Stomach smooth muscle (tissue), 2 donors: ENCODE measurements at regions not wholly inside any gene's neighbourhood (a gene's known extent, or its start where the extent isn't known, plus 50 kb on each side); places are given as distances from the start of the nearest gene placed in this dataset.

Experiments used
- H3K27ac ChIP-seq: one replicate; pipeline ENCODE4 v1.7.0; 2013; ENCODE audit warnings: mild to moderate bottlenecking, low read length, inconsistent platforms
- H3K27me3 ChIP-seq, 2 donors: one replicate each; pipeline ENCODE4 v1.7.0; 2013; ENCODE audit warnings: low read length in 2 of 2; ENCODE audit not compliant: insufficient read depth in 2 of 2, control insufficient read depth in 1 of 2
- H3K36me3 ChIP-seq, 2 donors: one replicate each; pipeline ENCODE4 v1.7.0; 2013; ENCODE audit warnings: low read length in 2 of 2; ENCODE audit not compliant: control insufficient read depth in 2 of 2, insufficient read depth in 2 of 2
- H3K4me1 ChIP-seq: one replicate; pipeline ENCODE4 v1.7.0; 2013; ENCODE audit warnings: low read length; ENCODE audit not compliant: control insufficient read depth, insufficient read depth
- H3K4me3 ChIP-seq, 2 donors: one replicate each; pipeline ENCODE4 v1.7.0; 2013; ENCODE audit warnings: low read length in 2 of 2
- H3K9ac ChIP-seq, 2 donors: one replicate each; pipeline ENCODE4 v1.7.0; 2013; ENCODE audit warnings: low read length in 2 of 2, mild to moderate bottlenecking in 1 of 2
- H3K9me3 ChIP-seq, 2 donors: one replicate each; pipeline ENCODE4 v1.7.0; 2013; ENCODE audit warnings: low read length in 2 of 2; ENCODE audit not compliant: control insufficient read depth in 2 of 2
- donor health status: healthy.
- donor health status: Pancreatic carcinoma.

GRCh38 chr3:67297715-67298475 lies 299.8 kb downstream of the KBTBD8 start:
- H3K36me3 ChIP-seq, result no peaks in the 10 kb centered on the region
- H3K27me3 ChIP-seq, result no peaks in the 10 kb centered on the region
- no peak overlapping the region for H3K4me3 ChIP-seq
- no peaks in the 10 kb centered on the region for H3K9me3 ChIP-seq
- H3K9ac ChIP-seq, result no peak overlapping the region
- no peak overlapping the region for H3K27ac ChIP-seq
- no peaks in the 10 kb centered on the region for H3K4me1 ChIP-seq

DNA sequence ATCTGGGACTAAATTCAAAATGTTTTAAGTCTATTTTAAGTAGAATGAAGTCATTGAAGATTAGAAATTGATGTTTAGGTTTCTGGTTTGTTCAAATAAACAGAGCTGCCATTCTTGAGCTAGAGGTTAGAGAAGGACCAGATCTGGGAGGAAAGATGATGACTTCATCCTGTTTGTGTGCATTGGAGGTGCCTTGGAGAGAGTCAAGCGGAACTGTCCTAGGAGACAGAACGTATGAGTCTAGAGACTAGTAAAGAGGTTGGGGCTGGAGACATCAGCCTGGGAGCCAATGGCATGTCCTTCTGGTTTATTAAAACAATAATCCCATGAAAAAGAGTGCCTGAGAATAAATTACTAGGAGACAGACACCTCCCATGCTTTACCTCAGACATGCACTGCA lies 303.4 kb downstream of the KBTBD8 start:
- Histone ChIP-seq H3K4me3 (no peak overlapping the region), H3K36me3 (no peaks in the 10 kb centered on the region), H3K27ac (no peak overlapping the region), H3K9ac (no peak overlapping the region), H3K4me1 (no peaks in the 10 kb centered on the region), H3K27me3 (no peaks in the 10 kb centered on the region), H3K9me3 (no peaks in the 10 kb centered on the region)

GRCh38 chr3:67302489-67302888 lies 304.4 kb downstream of the KBTBD8 start:
- no peaks in the 10 kb centered on the region for H3K36me3 ChIP-seq
- no peaks in the 10 kb centered on the region for H3K9me3 ChIP-seq
- H3K4me1 ChIP-seq, result no peaks in the 10 kb centered on the region
- no peak overlapping the region for H3K9ac ChIP-seq
- H3K27me3 ChIP-seq, result no peaks in the 10 kb centered on the region
- no peak overlapping the region for H3K27ac ChIP-seq
- H3K4me3 ChIP-seq, result no peak overlapping the region

- Histone ChIP-seq H3K9ac (no peak overlapping the region), H3K4me3 (no peak overlapping the region), H3K27me3 (no peaks in the 10 kb centered on the region), H3K36me3 (no peaks in the 10 kb centered on the region), H3K4me1 (no peaks in the 10 kb centered on the region), H3K27ac (no peak overlapping the region), H3K9me3 (no peaks in the 10 kb centered on the region)
These were observed 307.1 kb downstream of the KBTBD8 start for GRCh38 chr3:67305160-67305559.

- H3K27ac ChIP-seq, result no peak overlapping the region
- H3K4me3 ChIP-seq, result no peak overlapping the region
- H3K9me3 ChIP-seq, result no peaks in the 10 kb centered on the region
- no peaks in the 10 kb centered on the region for H3K4me1 ChIP-seq
- H3K27me3 ChIP-seq, result no peaks in the 10 kb centered on the region
- H3K9ac ChIP-seq, result no peak overlapping the region
- no peaks in the 10 kb centered on the region for H3K36me3 ChIP-seq
These were observed 307.8 kb downstream of the KBTBD8 start for GRCh38 chr3:67305922-67306321.

DNA sequence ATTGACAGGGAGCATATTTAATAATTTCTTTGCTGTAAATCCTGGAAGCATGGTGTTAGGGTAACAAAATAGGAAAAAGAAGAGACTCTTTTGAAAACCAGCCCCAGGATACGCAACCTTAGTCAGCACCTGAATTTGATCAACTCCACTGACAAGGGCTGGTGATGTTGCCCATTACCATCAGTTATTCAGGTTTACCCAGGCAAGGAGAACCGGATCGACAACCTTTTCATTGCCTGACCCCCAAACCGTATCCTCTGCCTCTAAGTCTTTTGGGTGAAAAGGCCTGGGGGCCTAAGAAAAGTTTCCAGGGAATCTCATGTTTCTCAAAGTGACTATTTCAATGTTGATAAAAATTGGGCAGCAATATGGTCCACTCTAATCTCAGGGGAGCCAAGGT lies 313.3 kb downstream of the KBTBD8 start:
- H3K36me3 ChIP-seq, result no peaks in the 10 kb centered on the region
- H3K9ac ChIP-seq, result no peak overlapping the region
- H3K4me3 ChIP-seq, result no peak overlapping the region

GRCh38 chr3:67312155-67312554 lies 314.0 kb downstream of the KBTBD8 start:
- no peaks in the 10 kb centered on the region for H3K36me3 ChIP-seq
- no peaks in the 10 kb centered on the region for H3K4me1 ChIP-seq
- H3K27me3 ChIP-seq, result no peaks in the 10 kb centered on the region
- H3K27ac ChIP-seq, result no peak overlapping the region
- no peak overlapping the region for H3K4me3 ChIP-seq
- no peaks in the 10 kb centered on the region for H3K9me3 ChIP-seq
- no peak overlapping the region for H3K9ac ChIP-seq

More for the DNA sequence above, 313.3 kb downstream of the KBTBD8 start:
- no peaks in the 10 kb centered on the region for H3K9me3 ChIP-seq
- no peaks in the 10 kb centered on the region for H3K27me3 ChIP-seq
- no peak overlapping the region for H3K27ac ChIP-seq
- no peaks in the 10 kb centered on the region for H3K4me1 ChIP-seq

DNA sequence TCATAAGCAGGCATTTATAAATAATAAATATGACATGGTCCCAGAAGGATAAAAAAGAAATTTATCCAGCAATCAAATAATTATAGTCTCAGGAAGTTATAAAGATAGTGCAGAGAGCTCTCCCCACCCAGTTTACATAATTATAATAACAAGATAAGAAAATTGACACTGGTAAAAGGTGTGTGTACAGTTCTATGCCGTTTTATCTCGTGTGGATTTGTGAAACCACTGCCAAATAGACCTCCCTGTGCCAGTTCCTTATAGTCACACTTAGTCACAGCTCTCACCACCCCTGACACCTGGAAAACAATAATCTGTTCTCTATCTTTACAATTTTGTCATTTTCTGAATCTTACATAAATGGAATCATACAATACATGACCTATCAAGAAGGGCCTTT lies 320.1 kb downstream of the KBTBD8 start:
- Histone ChIP-seq H3K9me3 (no peaks in the 10 kb centered on the region), H3K27ac (no peak overlapping the region), H3K36me3 (no peaks in the 10 kb centered on the region), H3K27me3 (no peaks in the 10 kb centered on the region), H3K4me3 (no peak overlapping the region), H3K9ac (no peak overlapping the region), H3K4me1 (no peaks in the 10 kb centered on the region)

- H3K9ac ChIP-seq, result no peak overlapping the region
- no peaks in the 10 kb centered on the region for H3K27me3 ChIP-seq
- H3K36me3 ChIP-seq, result no peaks in the 10 kb centered on the region
- no peak overlapping the region for H3K27ac ChIP-seq
- no peaks in the 10 kb centered on the region for H3K9me3 ChIP-seq
- no peak overlapping the region for H3K4me3 ChIP-seq
- H3K4me1 ChIP-seq, result no peaks in the 10 kb centered on the region
These were observed 326.4 kb downstream of the KBTBD8 start for GRCh38 chr3:67324554-67324953.
